ENCODE measurements at regions not wholly inside any gene's neighbourhood (a gene's known extent, or its start where the extent isn't known, plus 50 kb on each side); places are given as distances from the start of the nearest gene placed in this dataset.

GRCh38 chr7:123273185-123273584, 73.4 kb upstream of the SLC13A1 start:
- no peak for TF ChIP-seq CTCF (conservative IDR thresholded peaks at IDR 0.05; ENCODE audit: low read depth, low read length)
- TF ChIP-seq EZH2 (IDR thresholded peaks at IDR 0.05; ENCODE audit: borderline replicate concordance, low read depth, low read length, poor library complexity, severe bottlenecking) = no peak
